ENCODE measurements at regions not wholly inside any gene's neighbourhood (a gene's known extent, or its start where the extent isn't known, plus 50 kb on each side); places are given as distances from the start of the nearest gene placed in this dataset.

DNA sequence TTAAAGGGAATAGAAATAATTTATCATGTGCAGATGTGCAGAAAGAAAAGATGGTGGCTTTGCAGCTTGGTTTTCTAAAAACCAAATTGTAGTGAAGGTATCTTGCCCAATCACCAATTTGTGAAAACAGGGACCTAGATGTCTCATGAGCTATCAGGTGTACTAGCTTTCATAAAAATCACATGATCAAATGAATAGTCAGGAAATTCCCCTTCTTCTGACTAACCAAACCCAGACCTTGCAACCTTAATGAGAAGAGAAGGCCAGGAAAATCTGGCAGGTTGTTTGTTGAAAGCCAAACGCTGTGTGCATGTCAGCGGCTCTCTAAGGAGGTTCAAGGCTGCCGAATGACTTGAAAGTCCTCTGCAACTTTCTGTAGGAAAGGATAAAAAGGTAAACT, 304.4 kb upstream of the NRP1 start:
- H3K4me3 ChIP-seq (ENCODE audit: low read length) = no peak overlapping the region
- no peak for DNase-seq (ENCODE audit: low read depth)
- TF ChIP-seq, protein P1, sequence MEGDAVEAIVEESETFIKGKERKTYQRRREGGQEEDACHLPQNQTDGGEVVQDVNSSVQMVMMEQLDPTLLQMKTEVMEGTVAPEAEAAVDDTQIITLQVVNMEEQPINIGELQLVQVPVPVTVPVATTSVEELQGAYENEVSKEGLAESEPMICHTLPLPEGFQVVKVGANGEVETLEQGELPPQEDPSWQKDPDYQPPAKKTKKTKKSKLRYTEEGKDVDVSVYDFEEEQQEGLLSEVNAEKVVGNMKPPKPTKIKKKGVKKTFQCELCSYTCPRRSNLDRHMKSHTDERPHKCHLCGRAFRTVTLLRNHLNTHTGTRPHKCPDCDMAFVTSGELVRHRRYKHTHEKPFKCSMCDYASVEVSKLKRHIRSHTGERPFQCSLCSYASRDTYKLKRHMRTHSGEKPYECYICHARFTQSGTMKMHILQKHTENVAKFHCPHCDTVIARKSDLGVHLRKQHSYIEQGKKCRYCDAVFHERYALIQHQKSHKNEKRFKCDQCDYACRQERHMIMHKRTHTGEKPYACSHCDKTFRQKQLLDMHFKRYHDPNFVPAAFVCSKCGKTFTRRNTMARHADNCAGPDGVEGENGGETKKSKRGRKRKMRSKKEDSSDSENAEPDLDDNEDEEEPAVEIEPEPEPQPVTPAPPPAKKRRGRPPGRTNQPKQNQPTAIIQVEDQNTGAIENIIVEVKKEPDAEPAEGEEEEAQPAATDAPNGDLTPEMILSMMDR (conservative IDR thresholded peaks at IDR 0.05; ENCODE audit: low read length) = no peak

DNA sequence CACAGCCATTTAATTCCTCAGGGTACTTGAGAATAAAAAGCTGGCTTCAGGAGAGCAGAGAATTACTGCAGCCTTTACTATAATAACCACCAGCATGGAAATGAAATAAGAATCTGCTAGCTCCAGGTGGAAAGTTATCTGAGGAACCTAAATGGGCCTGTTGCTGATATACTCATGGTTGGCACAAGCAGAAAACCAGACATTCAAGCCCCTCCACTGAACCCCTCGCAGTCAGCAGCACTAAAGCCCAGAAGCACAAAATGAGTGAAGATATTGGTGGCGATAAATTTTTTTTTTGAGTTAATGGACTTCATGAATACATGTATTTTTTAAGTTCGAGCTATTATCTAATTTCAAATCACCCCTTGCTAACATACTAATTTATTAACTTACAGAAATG, 303.9 kb upstream of the NRP1 start:
- TF ChIP-seq, protein P1 (conservative IDR thresholded peaks at IDR 0.05; ENCODE audit: low read length) = no peak
- no peak for DNase-seq (ENCODE audit: low read depth)

DNA sequence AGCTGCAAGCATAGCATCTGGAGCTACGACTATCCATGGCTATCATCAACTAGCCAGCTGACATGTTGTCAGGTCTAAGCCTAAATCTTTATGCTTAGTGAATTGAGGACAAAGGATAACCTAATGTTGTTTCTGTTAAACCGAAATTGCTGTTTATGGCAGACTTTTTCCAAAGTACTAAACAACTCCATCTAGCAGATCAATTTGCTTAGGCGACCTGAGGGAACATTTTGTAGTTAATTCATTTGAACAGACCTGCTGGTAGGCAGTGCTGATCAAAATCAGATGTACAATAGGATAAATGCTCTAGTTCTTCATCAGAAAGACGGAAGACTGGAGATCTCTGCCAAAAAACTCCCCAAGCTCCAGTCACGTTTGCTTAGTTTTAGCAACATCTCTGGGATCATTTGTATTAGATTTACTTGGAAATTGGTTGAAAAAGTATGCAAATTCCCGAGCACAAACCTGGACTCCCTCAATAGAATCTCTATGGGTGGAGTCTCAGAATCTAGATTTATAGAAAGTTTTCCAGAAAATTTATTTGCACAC, 301.6 kb upstream of the NRP1 start:
- no peak overlapping the region for H3K4me3 ChIP-seq (ENCODE audit: low read length)
- no peak for DNase-seq (ENCODE audit: low read depth)
- TF ChIP-seq, protein P1 (conservative IDR thresholded peaks at IDR 0.05; ENCODE audit: low read length) = no peak

More for the DNA sequence above, 303.9 kb upstream of the NRP1 start:
- no peak overlapping the region for H3K4me3 ChIP-seq (ENCODE audit: low read length)

DNA sequence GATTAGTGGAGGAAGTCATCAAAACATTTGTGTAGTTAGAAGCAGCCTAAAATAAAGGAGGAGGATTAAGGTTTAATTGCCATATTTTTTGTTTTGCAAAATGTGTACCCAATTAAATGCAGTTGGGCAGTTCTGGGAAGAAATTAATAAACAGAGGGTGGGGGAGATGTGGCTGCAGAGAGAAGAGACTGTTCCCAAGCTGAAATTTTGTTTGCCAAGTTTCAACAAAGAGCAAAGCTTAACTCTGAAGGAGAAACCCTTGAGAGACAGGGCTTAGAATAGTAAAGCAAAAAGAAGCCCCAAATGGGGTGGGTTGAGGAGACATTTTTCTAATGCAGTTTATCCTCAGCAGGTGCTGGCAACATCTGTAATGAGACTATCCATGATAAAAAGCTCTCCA, 298.0 kb upstream of the NRP1 start:
- H3K4me3 ChIP-seq (ENCODE audit: low read length) = no peak overlapping the region
- no peak for DNase-seq (ENCODE audit: low read depth)
- TF ChIP-seq, protein P1 (conservative IDR thresholded peaks at IDR 0.05; ENCODE audit: low read length) = no peak

DNA sequence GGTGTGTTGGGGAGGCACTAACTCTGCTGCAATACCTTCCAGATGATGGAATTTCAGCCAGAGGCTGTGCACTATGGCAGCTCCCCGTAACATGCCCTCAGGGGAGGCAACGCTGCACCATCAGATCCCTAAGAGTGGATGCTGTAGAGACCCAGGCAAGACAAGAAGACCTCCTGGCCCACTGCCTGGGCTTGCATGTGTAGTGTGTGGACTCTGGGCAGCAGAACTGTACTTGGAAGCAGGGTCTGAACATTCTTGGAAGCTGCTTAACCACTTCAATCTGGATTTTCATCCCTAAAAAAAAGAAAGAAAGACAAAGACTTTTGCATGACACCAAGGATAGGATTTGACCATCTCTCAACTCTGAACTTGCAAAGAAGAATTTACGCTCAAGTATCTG, 297.5 kb upstream of the NRP1 start:
- TF ChIP-seq, protein P1 (conservative IDR thresholded peaks at IDR 0.05; ENCODE audit: low read length) = no peak
- DNase-seq (ENCODE audit: low read depth) = no peak
- no peak overlapping the region for H3K4me3 ChIP-seq (ENCODE audit: low read length)

DNA sequence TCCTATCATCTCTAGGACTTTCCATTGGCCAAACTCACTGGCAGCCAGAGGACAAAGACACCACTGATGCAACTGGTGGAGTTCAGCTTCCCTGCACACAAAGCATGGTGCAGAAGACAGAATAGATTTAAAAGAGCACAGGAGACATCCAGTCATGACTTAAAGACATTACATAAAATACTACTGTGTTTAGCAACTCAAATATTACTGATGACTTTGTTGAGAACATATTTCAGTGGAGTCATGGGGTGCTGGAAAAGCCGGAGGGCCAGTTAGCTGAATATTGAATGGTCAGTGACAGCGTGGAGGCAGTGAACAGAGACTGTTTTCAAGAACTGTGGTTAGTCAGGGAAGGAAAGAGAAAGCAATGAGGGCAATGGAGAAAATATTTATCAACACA, 296.3 kb upstream of the NRP1 start:
- no peak overlapping the region for H3K4me3 ChIP-seq (ENCODE audit: low read length)
- TF ChIP-seq, protein P1 (conservative IDR thresholded peaks at IDR 0.05; ENCODE audit: low read length) = no peak
- no peak for DNase-seq (ENCODE audit: low read depth)

DNA sequence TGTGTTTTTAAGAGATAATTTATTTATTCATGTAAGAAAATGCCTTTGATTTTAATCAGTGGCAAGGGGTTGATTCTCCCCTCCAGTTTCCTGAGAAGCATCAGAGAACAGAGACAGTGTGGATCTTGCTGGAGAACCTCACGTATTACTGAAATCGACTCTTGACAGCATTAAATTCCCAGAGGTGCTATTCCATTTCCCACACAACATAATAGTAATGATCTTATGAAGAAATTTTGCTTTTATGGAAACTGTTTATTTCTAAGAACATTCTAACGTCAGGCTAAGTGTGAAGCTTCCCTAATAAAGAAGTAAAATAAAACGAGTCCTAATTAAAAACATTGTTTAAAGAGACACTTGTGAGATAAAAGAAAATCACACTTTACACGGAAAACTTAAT, 293.1 kb upstream of the NRP1 start:
- DNase-seq (ENCODE audit: low read depth) = no peak
- H3K4me3 ChIP-seq (ENCODE audit: low read length) = no peak overlapping the region
- TF ChIP-seq, protein P1 (conservative IDR thresholded peaks at IDR 0.05; ENCODE audit: low read length) = no peak
